ENCODE measurements at regions not wholly inside any gene's neighbourhood (a gene's known extent, or its start where the extent isn't known, plus 50 kb on each side); places are given as distances from the start of the nearest gene placed in this dataset.

DNA sequence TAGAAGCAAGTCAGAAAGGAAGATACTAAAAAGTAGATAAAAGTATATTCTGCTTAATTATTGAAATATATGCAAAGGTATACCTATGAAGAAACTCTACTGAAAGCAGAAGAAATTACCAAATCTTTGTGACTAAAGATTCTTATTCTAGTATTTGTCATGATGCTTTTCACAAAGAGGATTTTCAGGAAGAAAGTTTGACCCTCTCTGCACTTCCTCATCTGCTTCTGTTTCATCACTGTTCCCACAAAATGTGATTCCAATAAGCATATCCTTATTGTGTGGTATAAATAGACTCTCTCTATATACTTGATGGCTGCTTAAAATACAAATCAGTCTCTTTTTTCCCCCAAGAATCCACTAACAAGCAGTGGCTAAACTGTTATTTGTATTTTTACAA is 2139.6 kb upstream of the ACO1 start:
- no peak overlapping the region for H3K23ac ChIP-seq (ENCODE audit: low read depth, low read length)
- H3K4me3 ChIP-seq (ENCODE audit: insufficient read depth, low read depth, low read length): no peak overlapping the region
- no peak overlapping the region for H2BK120ac ChIP-seq (ENCODE audit: low read depth, low read length)
- no peak overlapping the region for H2AK5ac ChIP-seq (ENCODE audit: low read depth, low read length)
- 0 out of 2 replicates have a peak, but pooled peaks cover 2% of the 10 kb centered on the region for H3K9me3 ChIP-seq (ENCODE audit: control insufficient read depth, insufficient read depth, low read length)
- no peak overlapping the region for H2AK9ac ChIP-seq (replicated peaks; ENCODE audit: low read depth, low read length, poor library complexity)
- intact Hi-C loops (cut with micrococcal nuclease) (no loop called here), dilution Hi-C loops (cut with HindIII; ENCODE audit: low sequenced_read_pairs, unreplicated experiment) (no loop called here), in situ Hi-C loops (cut with MboI; ENCODE audit: low sequenced_read_pairs) (no loop called here)
- ChIA-PET CTCF (no interaction called here), POLR2A (ENCODE audit: unreplicated experiment) (no interaction called here)
- H3K4me2 ChIP-seq (ENCODE audit: low read depth, low read length): no peak overlapping the region
- ATAC-seq (ENCODE audit: low read depth) (no peak), DNase-seq (no peak)
- H4K91ac ChIP-seq (ENCODE audit: insufficient read depth, low read depth, low read length): no peak overlapping the region
- TF ChIP-seq SMC3 (IDR thresholded peaks at IDR 0.05; ENCODE audit: low read depth, low read length): no peak
- no peak for TF ChIP-seq CEBPB (IDR thresholded peaks at IDR 0.05; ENCODE audit: low read depth, low read length)
- no peak for TF ChIP-seq POLR2A (IDR thresholded peaks at IDR 0.05; ENCODE audit: low read depth, low read length)
- TF ChIP-seq CHD1 (IDR thresholded peaks at IDR 0.05; ENCODE audit: low read depth, low read length): no peak
- TF ChIP-seq RCOR1 (IDR thresholded peaks at IDR 0.05; ENCODE audit: insufficient replicate concordance, low read length): no peak
- TF ChIP-seq RAD21 (IDR thresholded peaks at IDR 0.05; ENCODE audit: low read length): no peak
- TF ChIP-seq NFE2L2 (IDR thresholded peaks at IDR 0.05; ENCODE audit: low read depth, low read length): no peak
- no peak overlapping the region for H3K4ac ChIP-seq (ENCODE audit: low read depth, low read length)
- no peaks in the 10 kb centered on the region for H3K4me1 ChIP-seq (ENCODE audit: control insufficient read depth, insufficient read depth, low read length)
- no peak overlapping the region for H2AFZ ChIP-seq (replicated peaks; ENCODE audit: low read length, poor library complexity)
- H3K27me3 ChIP-seq (ENCODE audit: control insufficient read depth, insufficient read depth, low read length): no peaks in the 10 kb centered on the region
- no peaks in the 10 kb centered on the region for H3K9me1 ChIP-seq (ENCODE audit: insufficient read depth, low read length)
- BruUV-seq (replicated peaks): no TSS peak
- H2BK20ac ChIP-seq (ENCODE audit: low read depth, low read length): no peak overlapping the region
- no peak overlapping the region for H3K14ac ChIP-seq (replicated peaks; ENCODE audit: low read depth, low read length)
- H4K8ac ChIP-seq (ENCODE audit: low read depth in 2 of 2, low read length in 2 of 2): no peak overlapping the region
- no peak overlapping the region for H3K27ac ChIP-seq (ENCODE audit: insufficient read depth, low read length)
- no peak overlapping the region for H3K18ac ChIP-seq (ENCODE audit: low read depth, low read length)
- H3K56ac ChIP-seq (ENCODE audit: extremely low read depth, insufficient read depth, low read length): no peak overlapping the region
- no peaks in the 10 kb centered on the region for H3K36me3 ChIP-seq (ENCODE audit: control insufficient read depth, insufficient read depth, low read length)
- H4K5ac ChIP-seq (ENCODE audit: low read depth, low read length): no peak overlapping the region
- no peaks in the 10 kb centered on the region for H4K20me1 ChIP-seq (ENCODE audit: insufficient read depth, low read length)
- H2BK5ac ChIP-seq (ENCODE audit: low read depth, low read length, poor library complexity, severe bottlenecking): no peak overlapping the region
- no peak overlapping the region for H3K9ac ChIP-seq (ENCODE audit: low read depth, low read length)
- no peaks in the 10 kb centered on the region for H3K79me1 ChIP-seq (ENCODE audit: low read depth in 1 of 2, low read length in 2 of 2)
- no peak overlapping the region for H2BK15ac ChIP-seq (ENCODE audit: low read depth, low read length)
